Vagina (tissue), 2 donors: ENCODE measurements at regions not wholly inside any gene's neighbourhood (a gene's known extent, or its start where the extent isn't known, plus 50 kb on each side); places are given as distances from the start of the nearest gene placed in this dataset.

Experiments
- POLR2A ChIP-seq, 2 donors: fragments of 450-650 bp; IDR thresholded peaks; one replicate each; pipeline ENCODE4 v1.6.1; 2017; ENCODE audit warnings: antibody characterized with exemption in 2 of 2, mild to moderate bottlenecking in 2 of 2, moderate library complexity in 2 of 2
- TF ChIP-seq, protein P1 (sequence below), 3 experiments: fragments of 450-650 bp in 2 of 3; fragments of 200-600 bp in 1 of 3; sonication (generic) in 1 of 3; IDR thresholded peaks; one replicate each; pipeline ENCODE4 v1.5.1; 2017 to 2019; ENCODE audit warnings: antibody characterized with exemption in 3 of 3, mild to moderate bottlenecking in 2 of 3, moderate library complexity in 2 of 3

DNA sequence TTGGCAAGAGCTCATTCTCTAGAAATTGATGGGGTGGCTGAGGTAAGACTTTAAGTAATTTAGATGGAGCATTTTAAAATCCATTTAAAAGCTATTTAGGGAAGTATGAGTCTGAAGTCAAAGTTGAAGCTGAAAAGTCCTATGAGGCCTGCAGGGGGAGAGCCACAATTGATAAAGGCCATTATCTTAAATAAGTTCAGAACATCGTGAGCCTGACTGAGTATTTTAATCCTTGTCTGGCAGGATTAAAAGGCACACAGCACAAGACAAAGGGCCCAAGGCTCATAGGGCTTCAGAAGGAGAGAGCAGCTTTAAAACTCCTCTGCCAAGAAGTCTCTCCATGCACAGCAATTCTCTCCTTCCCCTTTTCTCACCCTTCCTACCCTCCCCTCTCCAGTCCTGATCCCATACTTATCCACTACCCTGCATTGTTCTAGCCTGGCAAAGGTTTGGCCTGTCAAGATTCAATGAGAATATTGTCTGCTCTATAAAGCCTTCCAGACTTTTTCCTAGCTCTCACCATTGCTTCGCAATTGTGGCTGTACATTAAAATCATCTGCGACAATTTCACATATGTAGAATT lies 1312.9 kb downstream of the FAM181B start:
- TF ChIP-seq, protein P1, sequence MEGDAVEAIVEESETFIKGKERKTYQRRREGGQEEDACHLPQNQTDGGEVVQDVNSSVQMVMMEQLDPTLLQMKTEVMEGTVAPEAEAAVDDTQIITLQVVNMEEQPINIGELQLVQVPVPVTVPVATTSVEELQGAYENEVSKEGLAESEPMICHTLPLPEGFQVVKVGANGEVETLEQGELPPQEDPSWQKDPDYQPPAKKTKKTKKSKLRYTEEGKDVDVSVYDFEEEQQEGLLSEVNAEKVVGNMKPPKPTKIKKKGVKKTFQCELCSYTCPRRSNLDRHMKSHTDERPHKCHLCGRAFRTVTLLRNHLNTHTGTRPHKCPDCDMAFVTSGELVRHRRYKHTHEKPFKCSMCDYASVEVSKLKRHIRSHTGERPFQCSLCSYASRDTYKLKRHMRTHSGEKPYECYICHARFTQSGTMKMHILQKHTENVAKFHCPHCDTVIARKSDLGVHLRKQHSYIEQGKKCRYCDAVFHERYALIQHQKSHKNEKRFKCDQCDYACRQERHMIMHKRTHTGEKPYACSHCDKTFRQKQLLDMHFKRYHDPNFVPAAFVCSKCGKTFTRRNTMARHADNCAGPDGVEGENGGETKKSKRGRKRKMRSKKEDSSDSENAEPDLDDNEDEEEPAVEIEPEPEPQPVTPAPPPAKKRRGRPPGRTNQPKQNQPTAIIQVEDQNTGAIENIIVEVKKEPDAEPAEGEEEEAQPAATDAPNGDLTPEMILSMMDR (IDR thresholded peaks at IDR 0.05), result no peak
- TF ChIP-seq POLR2A (IDR thresholded peaks at IDR 0.05), result no peak
